22Rv1 (cell line): ENCODE measurements at regions not wholly inside any gene's neighbourhood (a gene's known extent, or its start where the extent isn't known, plus 50 kb on each side); places are given as distances from the start of the nearest gene placed in this dataset.

Source experiments
- ZFX ChIP-seq: fragments of 450-650 bp; IDR thresholded peaks from 2 replicates; pipeline ENCODE4 v1.6.1; 2017; ENCODE audit warnings: antibody characterized with exemption, borderline replicate concordance
- TF ChIP-seq, protein P1 (sequence below): fragments of 450-650 bp; IDR thresholded peaks from 2 replicates; pipeline ENCODE4 v1.5.1; 2017; ENCODE audit warnings: mild to moderate bottlenecking

DNA sequence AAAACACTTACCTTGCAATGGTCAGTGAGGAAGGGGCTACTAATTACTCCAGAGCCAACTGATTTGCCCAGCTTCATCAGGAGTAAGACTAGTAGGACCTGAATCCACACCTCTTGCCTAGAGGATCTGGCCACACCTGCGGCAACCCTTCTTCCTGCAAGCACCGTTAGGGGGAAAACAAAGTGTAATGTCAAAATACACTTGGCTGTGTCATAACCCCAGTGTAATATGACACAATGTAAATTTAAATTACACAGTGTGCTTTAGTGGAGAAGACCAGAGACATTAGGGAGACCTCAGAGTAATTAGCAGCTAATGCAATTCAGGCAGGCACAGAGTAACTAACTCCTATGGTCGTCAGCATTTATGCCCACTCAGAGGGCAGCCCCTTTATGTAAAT, 308.5 kb upstream of the ARRDC4 start:
- TF ChIP-seq, protein P1, sequence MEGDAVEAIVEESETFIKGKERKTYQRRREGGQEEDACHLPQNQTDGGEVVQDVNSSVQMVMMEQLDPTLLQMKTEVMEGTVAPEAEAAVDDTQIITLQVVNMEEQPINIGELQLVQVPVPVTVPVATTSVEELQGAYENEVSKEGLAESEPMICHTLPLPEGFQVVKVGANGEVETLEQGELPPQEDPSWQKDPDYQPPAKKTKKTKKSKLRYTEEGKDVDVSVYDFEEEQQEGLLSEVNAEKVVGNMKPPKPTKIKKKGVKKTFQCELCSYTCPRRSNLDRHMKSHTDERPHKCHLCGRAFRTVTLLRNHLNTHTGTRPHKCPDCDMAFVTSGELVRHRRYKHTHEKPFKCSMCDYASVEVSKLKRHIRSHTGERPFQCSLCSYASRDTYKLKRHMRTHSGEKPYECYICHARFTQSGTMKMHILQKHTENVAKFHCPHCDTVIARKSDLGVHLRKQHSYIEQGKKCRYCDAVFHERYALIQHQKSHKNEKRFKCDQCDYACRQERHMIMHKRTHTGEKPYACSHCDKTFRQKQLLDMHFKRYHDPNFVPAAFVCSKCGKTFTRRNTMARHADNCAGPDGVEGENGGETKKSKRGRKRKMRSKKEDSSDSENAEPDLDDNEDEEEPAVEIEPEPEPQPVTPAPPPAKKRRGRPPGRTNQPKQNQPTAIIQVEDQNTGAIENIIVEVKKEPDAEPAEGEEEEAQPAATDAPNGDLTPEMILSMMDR, result no peak
- no peak for TF ChIP-seq ZFX
